CD4-positive, alpha-beta T cell treated with Interleukin-6 for 4 hours (primary cell): ENCODE measurements at regions not wholly inside any gene's neighbourhood (a gene's known extent, or its start where the extent isn't known, plus 50 kb on each side); places are given as distances from the start of the nearest gene placed in this dataset.

ENCODE experiments used
- DNase-seq: peaks from one replicate; pipeline ENCODE4 v3.0.0-alpha.2; 2020; ENCODE audit warnings: mixed read lengths

DNA sequence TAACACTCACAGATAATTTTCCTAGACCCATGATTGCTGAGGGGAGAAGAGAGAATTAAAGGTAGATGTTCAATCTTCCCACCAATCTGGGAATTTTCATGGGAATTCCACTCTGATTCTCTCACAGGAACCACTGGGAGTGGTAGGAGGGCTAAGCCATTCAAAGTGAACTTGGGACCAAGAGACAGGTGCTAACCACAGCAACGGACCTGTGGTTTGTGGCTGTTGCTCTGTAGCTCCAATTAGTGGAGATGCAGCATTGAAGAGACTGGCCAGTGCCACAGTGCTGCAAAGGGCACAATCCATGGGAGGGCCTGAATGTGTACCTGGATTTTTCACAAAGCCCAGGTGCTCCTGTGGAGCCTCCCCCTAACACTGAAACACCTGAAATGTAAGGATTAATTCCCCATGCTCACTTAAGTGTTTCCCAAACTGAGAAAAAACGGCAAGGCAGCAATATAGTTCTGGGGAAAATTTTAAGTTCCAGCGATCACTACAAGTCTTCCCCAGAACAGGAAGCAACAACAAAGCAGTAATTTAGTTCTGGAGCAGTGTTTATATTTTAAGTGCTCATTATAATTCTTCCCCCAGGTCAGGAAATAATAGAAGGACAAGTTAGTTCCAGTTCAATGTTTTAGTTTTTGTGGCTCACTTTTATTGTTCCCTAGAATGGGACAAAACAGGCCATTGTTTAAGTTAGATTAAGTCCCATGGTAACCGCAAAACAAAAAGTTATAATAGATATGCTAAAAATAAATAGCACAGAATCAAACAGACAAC, 1045.8 kb downstream of the CNTNAP5 start:
- no peak for DNase-seq

DNA sequence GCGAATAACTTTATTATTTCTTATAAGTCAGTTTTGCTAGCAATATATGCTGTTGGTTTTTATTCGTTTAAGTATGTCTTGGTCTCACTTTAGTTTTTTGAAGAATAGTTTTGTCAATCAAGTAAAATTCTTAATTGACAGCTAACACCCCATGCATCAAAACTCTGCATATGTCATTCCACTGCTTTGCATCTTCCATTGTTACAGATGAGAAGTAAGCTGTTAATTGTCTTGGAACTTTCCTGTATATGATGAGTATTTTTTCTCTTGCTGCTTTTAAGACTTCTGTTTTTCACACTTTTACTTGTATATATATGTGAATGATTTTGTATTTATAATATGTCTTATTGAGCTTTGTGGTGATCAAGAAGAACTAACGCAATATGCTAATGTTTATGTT, 1048.4 kb downstream of the CNTNAP5 start:
- DNase-seq, result no peak

DNA sequence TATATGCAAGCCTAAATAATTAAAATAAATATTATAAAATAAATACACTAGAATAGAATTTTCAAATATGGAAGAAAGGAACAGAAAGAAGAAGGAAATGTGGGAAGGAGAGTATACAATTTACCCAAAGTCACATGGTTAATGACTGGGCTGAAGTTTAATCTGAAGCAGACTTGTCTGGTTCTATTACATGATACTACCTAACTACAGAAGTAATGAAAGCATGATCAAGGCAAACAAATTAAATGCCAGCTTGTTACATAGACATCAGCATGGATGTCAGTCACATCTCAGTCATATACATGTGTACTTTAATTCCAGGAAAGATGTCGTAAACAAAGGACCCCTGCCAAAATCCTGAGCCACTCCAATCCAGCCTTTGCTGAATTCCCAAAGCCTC, 1060.8 kb downstream of the CNTNAP5 start:
- DNase-seq, result no peak

DNA sequence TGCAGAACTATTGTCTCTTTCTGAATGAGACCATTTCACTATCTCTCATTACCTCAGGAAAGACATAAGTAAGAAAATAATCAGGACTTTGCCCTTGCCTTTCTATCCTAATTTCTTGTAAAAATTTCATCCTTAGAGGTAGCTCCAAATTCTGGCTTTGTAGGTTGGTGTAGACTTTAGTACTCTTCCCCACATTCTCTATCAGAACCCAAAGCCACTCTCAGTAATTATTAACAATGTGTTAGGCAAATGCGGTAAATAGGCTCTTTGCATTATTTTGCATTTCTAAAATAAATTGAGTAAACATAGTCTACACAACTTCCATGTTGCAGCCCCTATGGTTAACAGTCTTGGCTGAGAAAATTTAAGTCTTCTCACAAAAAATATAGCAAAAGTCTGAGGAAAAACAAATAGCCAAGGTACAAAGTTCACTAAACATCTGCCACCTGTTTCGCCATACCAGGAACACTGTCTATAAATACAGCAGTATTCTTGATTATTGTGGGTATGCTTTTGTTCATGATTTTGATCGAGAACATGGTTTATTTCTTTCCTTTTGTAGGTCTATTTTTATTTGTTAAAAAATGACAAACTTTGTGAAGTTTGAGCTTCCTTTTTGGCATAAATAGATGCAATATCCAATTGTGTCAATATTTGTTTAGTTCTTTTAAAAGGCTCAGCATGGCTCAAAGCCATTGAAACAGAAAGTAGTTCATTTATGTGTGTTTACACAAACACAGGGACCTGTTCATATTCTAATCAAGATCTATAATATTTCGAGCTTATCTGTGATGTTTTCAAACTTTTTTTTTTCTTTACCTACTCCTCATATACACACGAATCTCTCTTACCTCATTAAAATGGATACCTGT, 1061.5 kb downstream of the CNTNAP5 start:
- DNase-seq, result no peak

DNA sequence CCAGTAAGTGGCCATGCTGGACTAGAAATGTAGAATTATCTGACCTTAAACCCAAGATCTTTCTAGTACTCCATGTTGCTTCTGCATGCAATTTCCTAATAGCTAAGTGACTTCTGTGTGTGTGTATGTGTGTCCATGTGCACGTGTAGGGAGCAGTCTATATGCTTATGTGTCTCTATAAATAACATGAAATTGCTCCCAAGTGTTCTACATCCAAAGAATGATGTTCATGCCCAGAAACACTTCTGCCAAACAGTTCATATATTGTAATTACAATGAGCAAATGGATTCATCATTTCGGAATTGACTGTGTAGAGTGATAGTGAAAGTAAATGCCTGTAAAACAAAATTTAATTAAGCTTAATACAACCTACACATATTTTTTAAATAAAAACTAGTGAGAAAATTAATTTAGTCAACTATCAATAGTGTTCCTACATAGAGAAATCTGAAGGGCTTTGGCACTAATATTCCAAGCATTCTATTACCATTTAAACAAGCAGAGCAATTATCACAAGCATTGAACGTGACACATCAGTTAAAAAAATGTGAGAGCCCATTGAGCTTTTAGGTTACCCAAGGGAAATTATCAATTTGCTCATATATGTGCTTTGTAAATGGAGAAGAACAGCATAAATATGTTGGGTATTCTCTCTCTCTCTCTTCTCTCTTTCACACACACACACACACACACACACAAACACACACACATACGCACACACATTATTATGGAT, 1067.4 kb downstream of the CNTNAP5 start:
- no peak for DNase-seq

DNA sequence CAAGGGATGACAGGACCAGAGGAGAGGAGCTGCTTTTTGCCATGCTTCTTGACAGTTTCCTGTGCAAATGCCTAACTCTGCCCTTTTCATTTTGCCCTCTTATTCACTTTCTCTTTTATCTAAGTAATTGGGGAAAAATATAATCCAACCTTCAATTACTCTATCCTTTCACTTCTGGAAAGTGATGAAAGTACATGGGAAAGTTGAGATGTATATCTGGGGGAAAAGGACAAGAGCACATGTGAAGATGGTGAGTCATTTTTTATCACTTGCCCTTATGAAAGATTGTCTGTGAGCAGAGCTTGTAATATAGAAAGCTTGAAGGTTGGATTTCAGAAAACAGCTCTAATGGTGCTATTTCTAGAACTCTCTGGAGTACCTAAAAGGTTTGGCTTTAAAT, 1070.7 kb downstream of the CNTNAP5 start:
- no peak for DNase-seq

DNA sequence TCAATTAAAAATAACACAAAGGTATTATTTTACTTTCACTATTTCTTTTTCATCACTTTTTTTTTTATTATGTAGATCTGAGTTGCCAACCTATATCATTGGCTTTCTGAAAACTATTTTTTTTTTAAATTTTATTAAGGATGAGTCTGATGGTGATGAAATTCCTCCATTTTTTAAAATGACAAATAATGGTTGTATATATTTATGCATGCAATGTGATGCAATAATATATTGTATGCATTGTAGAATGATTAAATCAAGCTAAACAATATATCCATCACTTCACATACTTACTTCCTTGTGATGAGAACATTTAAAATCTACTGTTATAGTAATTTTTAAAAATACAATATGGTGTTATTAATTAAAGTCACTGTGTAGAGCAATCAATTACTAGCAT, 1081.6 kb downstream of the CNTNAP5 start:
- DNase-seq, result no peak

DNA sequence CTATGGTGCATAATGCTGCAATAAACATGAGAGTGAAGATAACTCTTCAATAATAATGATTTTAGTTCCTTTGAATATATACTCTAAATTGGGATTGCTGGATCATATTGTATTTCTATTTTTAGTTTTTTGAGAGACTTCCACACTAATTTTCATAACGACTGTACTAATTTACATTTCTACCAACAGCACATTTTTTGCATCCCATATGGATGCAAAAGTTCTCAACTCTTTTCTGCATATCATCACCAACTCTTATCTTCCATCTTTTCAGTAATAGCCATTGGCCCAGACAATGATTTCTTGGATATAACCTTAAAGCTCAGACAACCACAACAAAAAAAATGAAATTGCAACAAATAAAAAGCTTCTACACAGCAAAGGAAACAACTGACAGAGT, 1082.4 kb downstream of the CNTNAP5 start:
- no peak for DNase-seq

DNA sequence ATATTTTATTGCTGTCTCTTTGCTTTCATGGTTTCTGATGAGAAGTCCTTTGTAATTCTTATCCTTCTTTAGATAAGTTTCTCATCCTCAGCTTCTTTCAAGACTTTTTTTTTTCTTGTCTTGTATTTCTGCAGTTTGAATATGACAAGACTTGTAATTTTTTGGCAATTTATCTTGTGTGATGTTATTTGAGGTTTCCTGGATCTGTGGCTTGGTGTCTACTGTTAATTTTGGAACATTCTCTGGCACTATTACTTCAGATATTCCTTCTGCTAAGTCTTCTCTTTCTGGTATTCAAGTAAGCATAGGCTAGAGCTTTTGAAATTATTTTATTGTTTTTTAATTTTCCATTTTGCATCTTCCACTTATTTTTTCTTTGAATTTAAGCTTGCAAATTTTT, 1083.2 kb downstream of the CNTNAP5 start:
- no peak for DNase-seq

DNA sequence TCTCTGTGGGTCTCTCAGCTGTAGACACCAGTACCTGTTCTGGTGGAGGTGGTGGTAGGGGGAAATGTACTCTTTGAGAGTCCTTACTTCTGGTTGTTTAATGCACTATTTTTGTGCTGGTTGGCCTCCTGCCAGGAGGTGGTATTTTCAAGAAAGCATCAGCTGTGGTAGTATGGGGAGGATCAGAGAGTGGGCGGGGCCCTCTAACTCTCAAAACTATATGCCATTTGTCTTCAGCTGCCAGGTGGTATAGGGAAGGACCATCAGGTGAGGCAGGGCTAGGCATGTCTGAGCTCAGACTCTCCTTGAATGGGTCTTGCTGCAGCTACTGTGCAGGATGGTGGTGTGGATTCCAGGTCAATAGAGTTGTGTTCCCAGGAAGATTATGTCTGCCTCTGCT, 1100.8 kb downstream of the CNTNAP5 start:
- no peak for DNase-seq

DNA sequence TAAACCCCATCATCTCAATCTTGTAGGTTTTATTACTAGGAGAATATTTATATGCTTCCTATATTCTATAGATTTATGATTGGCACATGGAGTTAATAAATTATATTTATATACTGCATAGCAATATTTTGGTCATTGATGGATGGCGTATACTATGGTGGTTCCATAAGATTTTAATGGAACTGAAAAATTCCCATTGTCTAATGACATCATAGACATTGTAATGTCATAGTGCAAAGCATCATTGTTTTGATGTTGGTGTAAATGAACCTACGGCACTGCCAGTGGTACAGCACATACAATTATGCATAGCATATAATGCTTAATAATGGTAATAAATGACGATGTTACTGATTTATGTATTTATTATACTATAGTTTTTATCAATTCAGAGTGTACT, 1135.9 kb downstream of the CNTNAP5 start:
- DNase-seq, result no peak

DNA sequence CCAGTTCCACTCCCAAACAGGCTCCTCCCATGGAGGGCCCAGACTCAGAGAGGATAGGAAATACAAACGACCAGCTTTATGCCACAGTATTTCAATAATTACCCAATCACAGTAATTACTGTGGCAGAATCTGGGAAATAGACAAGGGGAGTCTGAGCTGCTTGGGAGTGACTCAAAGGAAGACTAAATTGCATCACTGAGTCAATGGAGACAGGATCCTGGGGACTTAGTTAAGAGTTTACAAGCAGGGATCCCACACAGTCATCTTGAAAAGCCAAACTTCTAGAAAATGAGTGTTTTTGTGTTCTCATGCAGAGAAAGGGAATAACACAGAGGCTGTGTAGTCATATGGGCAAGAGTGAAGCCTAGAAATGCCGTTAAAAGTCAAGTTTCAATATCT, 1142.1 kb downstream of the CNTNAP5 start:
- no peak for DNase-seq

DNA sequence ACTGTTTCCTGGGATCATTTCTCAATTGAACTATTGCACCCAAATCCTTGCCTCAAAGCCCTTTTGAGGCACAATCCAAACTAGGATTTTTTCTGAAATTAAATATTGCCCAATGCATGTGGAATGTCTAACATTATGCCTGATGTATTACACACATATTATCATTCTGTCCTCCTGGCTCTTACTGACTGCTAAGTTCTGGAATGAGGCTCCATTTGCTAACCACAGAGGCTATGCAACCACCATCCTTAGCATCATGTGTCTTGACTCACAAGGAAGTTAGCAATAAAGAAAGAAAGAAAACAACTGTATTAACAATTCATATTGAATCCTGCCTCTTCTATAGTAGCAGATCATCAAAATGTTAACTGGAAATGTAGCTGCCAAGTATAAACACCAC, 1142.7 kb downstream of the CNTNAP5 start:
- no peak for DNase-seq

DNA sequence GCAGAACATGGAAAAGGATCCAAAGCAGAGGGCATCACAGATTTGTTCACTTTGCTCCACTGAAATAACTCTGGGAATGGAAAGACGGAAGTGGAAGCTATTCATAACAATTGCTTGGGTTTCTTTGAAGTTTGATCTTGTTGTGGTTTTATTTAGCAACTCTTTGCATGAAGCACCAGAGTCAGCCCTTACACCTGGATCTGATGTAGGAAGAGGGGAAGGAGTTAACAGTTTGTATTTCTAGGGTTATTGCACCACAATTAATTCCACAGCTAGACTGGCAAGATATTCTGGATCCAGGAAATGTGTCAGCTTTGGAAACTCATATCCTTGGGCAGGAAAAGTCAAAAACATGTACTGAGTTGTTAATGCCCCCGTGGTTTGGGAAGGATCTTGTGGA, 1143.4 kb downstream of the CNTNAP5 start:
- DNase-seq, result no peak

DNA sequence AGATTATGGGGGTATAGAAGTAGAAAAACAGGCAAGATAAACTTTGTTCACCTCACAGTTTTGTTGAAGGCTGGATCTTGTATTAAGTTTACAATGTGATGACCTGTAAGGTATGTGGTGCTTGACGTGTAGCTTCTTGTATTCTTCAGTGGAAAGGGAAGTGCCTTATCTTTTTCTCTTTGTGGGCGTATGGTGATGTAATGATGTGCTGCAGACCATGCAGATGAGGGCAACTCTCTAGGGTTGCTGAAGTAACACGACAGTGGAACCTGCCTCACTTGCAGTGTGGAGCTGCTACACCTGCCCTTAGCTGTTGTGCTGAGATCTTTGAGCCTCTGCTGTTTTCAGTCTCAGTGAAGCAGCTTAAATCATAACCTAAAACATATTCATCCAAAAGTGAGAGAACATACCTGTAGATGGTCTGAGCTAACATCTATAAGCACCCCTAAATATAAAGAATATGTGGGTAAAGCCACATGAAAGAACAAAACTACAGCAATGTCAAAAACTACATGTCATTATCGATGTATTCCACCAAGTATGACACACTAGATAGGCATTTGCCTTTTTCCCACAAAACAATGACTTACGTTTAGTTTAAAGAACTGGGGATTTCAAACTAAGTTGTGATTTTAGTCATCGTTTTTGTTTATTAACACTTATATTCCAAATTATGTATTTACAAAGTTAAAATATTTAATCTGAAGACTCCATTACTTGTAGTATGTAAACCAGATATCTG, 1144.1 kb downstream of the CNTNAP5 start:
- no peak for DNase-seq

DNA sequence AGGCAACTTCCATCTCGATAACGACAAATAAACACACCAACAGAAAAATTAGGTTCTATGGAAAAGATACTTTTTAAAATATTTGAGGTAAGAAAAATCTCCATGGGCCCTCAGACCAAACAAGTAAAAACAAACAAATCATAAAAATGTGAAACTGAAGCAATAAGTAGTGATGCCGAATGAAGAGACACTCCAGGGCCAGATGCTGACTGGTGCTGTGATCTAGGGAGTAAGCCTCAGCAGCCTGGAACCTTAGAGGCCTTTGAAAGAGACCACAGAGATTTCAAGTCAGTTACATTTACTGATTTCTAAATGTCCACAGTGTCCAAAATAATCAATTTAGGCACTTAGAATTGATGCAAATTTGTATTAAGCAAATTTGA, 1144.7 kb downstream of the CNTNAP5 start:
- no peak for DNase-seq

DNA sequence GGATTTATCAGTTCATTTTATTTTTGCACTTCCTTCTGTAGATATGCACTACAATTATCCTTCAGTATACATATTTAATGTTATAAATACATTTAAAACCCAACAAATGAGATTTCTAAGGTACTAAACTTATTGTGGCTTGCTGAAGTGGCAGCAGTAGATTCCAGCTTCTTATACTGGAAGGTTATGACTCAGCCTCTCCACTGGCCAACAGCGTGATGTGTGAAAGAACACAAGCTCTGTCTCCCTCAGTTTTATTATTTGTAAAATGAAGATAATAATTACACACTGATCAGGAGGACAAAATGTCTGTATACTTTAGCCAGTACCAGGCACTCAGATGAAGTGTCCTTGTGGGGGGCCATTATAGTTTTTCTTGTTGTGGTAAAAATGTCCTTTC, 1147.1 kb downstream of the CNTNAP5 start:
- DNase-seq, result no peak

DNA sequence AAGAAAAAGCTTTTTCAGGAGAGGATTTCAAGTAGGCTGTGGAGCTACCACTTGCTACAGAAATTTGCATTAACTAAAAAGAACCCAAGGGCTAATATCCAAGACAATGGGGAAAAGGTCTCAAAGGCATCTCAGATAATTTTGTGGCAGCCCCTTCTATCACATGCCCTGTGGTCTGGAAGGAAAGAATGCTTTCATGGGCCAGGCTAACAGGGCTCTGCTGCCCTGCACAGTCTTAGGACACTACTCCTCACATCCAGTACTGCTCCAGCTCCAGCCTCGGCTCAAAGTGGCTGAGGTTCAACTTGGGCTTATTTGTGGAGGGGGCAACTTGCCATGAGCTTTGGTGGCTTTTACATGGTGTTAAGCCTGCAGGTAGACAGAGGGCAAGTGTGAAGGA, 1150.3 kb downstream of the CNTNAP5 start:
- DNase-seq, result no peak

DNA sequence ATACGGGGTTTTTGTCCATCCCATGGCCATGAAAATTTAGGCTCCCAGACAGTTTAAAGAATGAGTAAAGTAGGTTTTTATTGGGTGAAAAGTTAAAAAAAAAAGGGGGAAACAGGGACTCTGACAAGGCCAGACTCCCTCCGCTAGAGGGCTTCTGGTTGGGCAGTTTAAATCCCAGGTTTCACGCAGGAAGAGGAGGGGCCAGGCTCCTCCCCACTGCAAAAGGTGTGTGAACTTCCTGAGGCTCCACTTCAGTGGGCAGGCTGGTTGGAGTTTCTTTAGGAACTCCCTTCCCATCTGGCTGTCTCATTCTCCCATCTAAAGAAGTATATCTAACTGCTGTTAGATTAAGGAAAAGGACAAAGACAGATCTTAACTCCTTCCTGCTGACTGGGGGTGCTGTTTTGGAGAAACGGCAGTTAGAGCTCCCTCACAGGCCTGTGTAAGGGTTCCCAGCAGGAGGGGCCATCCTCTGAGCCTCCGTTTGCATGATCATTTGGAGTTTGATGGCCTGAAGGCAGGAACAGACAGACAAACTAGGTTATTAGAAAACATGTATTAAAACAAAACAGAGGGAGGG, 1160.7 kb downstream of the CNTNAP5 start:
- no peak for DNase-seq

DNA sequence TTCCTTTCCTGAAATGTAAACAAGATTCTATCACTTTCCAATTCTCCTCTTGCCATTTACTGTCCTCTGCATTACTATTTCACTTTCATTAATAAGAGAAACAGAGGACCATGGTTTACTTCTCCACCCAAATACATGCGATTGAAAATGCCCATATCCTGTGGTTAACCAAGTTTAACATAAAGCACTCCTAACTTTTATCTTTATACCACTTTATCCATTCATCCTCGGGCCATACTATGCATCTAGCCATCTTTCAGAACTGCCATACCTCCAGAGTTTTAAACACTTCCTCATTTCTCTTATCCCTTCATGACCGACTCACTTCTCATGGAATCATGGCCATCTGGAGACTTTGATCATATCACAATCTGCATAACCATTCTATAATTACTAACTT, 1182.3 kb downstream of the CNTNAP5 start:
- DNase-seq, result no peak

DNA sequence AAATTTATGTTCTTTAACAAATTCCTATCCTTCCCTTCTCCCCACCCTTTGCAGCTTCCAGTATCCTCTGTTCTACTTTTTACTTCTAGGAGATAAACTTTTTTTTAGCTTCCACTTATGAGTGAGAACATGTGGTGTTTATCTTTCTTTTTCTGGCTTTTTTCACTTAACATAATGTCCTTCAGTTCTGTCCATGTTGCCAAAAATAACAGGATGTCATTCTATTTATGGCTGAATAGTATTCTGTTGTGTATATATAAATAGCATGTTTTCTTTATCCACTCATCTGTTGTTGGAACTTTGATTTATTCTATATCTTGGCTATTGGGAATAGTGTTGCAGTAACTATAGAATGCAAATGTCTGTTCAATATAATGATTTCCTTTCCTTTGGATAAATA, 1191.2 kb downstream of the CNTNAP5 start:
- DNase-seq, result no peak

DNA sequence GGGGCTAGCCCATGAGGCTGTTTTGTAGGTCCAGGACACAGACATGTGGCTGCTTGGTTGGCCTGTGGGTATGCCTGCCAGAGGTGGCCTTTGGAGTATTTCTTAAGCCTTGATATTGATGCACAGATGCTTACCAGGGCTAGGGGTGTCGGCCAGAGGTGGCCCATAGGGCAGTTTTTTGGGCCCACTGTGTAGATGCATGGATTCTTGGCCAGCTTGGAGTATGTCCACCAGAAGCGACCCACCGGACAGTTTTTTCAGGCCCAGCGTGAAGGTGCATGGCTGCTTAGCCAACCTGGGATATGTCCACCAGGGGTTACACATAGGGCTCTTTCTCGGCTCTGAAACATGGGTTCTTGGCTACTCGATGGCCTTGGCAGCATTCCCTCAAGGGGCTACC, 1199.1 kb downstream of the CNTNAP5 start:
- DNase-seq, result no peak

DNA sequence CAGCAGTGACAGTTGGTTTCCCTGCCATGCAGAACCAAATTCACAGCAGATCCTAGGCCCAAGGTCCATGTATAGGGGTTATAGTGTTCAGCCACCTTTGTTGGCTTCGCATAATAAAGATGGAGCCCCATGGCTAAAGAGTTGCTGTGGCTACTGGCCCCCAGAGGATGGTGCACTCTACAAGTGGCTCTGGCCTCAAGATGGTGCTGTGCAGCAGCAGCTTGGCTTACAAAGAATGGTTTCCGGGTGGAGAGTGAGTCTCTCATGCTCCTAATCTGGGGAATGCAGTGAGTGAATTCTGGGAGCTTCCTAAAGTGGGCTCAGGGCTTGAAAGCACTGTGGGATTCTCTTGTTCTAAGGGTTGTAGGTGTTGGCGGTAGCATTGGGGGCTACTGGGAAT, 1199.7 kb downstream of the CNTNAP5 start:
- no peak for DNase-seq
